Left lung (tissue), 4 donors: ENCODE measurements at regions not wholly inside any gene's neighbourhood (a gene's known extent, or its start where the extent isn't known, plus 50 kb on each side); places are given as distances from the start of the nearest gene placed in this dataset.

Experiments used
- ATAC-seq: fragments of 200-7000 bp; cut with Tn5 transposase; one replicate; pipeline ENCODE4 v1.9.1; 2020; ENCODE audit warnings: moderate library complexity
- DNase-seq, 4 donors: peaks; one replicate each; pipeline ENCODE4 v3.0.0-alpha.2; 2013 to 2020
- H3K27ac ChIP-seq, 2 donors: fragments of 200-600 bp; sonication (generic) in 1 of 2; one replicate each; pipeline versions ENCODE4 v1.5.0 to v1.8.0; 2020 to 2021
- H3K27me3 ChIP-seq, 2 donors: fragments of 200-600 bp; sonication (generic) in 1 of 2; one replicate each; pipeline versions ENCODE4 v1.5.0 to v1.8.0; 2020 to 2021
- H3K36me3 ChIP-seq, 2 donors: fragments of 200-600 bp; sonication (generic) in 1 of 2; one replicate each; pipeline versions ENCODE4 v1.5.0 to v1.8.0; 2020 to 2021
- H3K4me1 ChIP-seq, 2 donors: fragments of 200-600 bp; one replicate each; pipeline ENCODE4 v1.8.0; 2021
- H3K4me3 ChIP-seq, 2 donors: fragments of 200-600 bp; sonication (generic) in 1 of 2; one replicate each; pipeline versions ENCODE4 v1.5.0 to v1.8.0; 2020 to 2021; ENCODE audit warnings: mild to moderate bottlenecking in 1 of 2
- H3K9me3 ChIP-seq, 2 donors: fragments of 200-600 bp; sonication (generic) in 1 of 2; one replicate each; pipeline versions ENCODE4 v1.5.0 to v1.8.0; 2020 to 2021
- intact Hi-C, 2 donors: fragments of 100-400 bp; cut with DNase I; formaldehyde crosslinking; loops; one replicate each; pipeline versions ENCODE4 v1.11.2 to v1.14.2; 2022
- TF ChIP-seq, protein P1 (sequence below), 2 donors: fragments of 200-600 bp; sonication (generic) in 1 of 2; IDR thresholded peaks; one replicate each; pipeline versions ENCODE4 v1.5.0 to v1.8.0; 2021; ENCODE audit warnings: antibody characterized with exemption in 2 of 2
- donor health status: DM: no; HTN: yes; CAD: no.
- donor health status: DM: no; HTN: no; CAD: no.

- TF ChIP-seq, protein P1, sequence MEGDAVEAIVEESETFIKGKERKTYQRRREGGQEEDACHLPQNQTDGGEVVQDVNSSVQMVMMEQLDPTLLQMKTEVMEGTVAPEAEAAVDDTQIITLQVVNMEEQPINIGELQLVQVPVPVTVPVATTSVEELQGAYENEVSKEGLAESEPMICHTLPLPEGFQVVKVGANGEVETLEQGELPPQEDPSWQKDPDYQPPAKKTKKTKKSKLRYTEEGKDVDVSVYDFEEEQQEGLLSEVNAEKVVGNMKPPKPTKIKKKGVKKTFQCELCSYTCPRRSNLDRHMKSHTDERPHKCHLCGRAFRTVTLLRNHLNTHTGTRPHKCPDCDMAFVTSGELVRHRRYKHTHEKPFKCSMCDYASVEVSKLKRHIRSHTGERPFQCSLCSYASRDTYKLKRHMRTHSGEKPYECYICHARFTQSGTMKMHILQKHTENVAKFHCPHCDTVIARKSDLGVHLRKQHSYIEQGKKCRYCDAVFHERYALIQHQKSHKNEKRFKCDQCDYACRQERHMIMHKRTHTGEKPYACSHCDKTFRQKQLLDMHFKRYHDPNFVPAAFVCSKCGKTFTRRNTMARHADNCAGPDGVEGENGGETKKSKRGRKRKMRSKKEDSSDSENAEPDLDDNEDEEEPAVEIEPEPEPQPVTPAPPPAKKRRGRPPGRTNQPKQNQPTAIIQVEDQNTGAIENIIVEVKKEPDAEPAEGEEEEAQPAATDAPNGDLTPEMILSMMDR (IDR thresholded peaks at IDR 0.05), result no peak
- no peaks in the 10 kb centered on the region for H3K4me1 ChIP-seq
- H3K36me3 ChIP-seq, result no peaks in the 10 kb centered on the region
- DNase-seq (no peak), ATAC-seq (no peak)
- H3K4me3 ChIP-seq, result no peak overlapping the region
- no peak overlapping the region for H3K27ac ChIP-seq
- H3K9me3 ChIP-seq, result peaks cover 0 to 12% of the 10 kb centered on the region in 2 donors
- intact Hi-C loops, result no loop called here
- no peaks in the 10 kb centered on the region for H3K27me3 ChIP-seq
Observed at GRCh38 chr6:23591761-23592160, 534.3 kb upstream of the NRSN1 start.

DNA sequence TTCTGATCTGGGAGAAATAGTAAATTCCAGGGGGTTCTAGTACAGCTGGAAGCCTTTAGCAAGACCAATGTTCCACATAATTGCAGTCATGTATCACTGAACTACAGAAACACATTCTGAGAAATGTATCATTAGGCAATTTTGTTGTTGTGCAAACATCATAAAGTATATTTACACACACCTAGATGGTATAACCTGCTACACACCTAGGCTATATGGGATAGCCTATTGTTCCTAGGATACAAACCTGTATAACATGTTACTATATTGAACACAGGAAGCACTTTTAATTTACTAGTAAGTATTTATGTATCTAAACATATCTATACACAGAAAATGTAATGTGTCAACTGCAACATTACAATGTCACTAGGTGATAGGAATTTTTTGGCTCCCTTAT, 525.9 kb upstream of the NRSN1 start:
- no peak overlapping the region for H3K4me3 ChIP-seq
- H3K27me3 ChIP-seq, result no peaks in the 10 kb centered on the region
- intact Hi-C loops, result no loop called here
- peaks cover 0 to 17% of the 10 kb centered on the region in 2 donors for H3K9me3 ChIP-seq
- TF ChIP-seq, protein P1 (IDR thresholded peaks at IDR 0.05), result no peak
- H3K27ac ChIP-seq, result no peak overlapping the region
- ATAC-seq, result no peak
- no peak for DNase-seq
- no peaks in the 10 kb centered on the region for H3K4me1 ChIP-seq
- no peaks in the 10 kb centered on the region for H3K36me3 ChIP-seq

DNA sequence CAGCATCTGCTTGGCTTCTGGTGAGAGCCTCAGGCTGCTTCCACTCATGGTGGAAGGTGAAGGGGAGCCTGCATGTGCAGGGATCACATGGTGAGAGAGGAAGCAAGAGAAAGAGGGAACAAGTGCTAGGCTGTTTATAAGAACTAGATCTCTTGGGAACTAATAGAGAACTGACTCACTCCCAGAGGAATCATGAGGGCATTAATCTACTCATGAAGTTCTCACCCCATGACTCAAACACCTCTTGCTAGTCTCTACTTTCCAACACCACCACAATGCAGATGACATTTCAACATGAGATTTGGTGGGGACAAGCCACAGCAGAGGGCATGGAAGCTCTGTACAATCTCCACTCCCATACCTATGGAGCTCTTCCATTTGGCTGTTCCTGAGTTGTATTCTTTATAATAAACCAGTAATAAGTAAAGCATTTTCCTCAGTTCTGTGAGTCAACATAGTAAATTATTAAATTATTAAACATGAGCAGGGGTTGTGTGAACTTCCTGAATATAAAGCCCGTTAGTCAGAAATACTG, 524.1 kb upstream of the NRSN1 start:
- no peaks in the 10 kb centered on the region for H3K27me3 ChIP-seq
- H3K36me3 ChIP-seq, result no peaks in the 10 kb centered on the region
- TF ChIP-seq, protein P1 (IDR thresholded peaks at IDR 0.05), result no peak
- no peak overlapping the region for H3K27ac ChIP-seq
- no peaks in the 10 kb centered on the region for H3K4me1 ChIP-seq
- ATAC-seq (no peak), DNase-seq (no peak)
- H3K9me3 ChIP-seq, result peaks cover 0 to 13% of the 10 kb centered on the region in 2 donors
- H3K4me3 ChIP-seq, result no peak overlapping the region
- intact Hi-C loops, result no loop called here

- no peaks in the 10 kb centered on the region for H3K36me3 ChIP-seq
- DNase-seq (no peak), ATAC-seq (no peak)
- no peak overlapping the region for H3K4me3 ChIP-seq
- peaks cover 0 to 14% of the 10 kb centered on the region in 2 donors for H3K9me3 ChIP-seq
- no peaks in the 10 kb centered on the region for H3K27me3 ChIP-seq
- H3K27ac ChIP-seq, result no peak overlapping the region
- TF ChIP-seq, protein P1 (IDR thresholded peaks at IDR 0.05), result no peak
- intact Hi-C loops, result no loop called here
- H3K4me1 ChIP-seq, result no peaks in the 10 kb centered on the region
Observed at GRCh38 chr6:23608931-23609435, 517.0 kb upstream of the NRSN1 start.

DNA sequence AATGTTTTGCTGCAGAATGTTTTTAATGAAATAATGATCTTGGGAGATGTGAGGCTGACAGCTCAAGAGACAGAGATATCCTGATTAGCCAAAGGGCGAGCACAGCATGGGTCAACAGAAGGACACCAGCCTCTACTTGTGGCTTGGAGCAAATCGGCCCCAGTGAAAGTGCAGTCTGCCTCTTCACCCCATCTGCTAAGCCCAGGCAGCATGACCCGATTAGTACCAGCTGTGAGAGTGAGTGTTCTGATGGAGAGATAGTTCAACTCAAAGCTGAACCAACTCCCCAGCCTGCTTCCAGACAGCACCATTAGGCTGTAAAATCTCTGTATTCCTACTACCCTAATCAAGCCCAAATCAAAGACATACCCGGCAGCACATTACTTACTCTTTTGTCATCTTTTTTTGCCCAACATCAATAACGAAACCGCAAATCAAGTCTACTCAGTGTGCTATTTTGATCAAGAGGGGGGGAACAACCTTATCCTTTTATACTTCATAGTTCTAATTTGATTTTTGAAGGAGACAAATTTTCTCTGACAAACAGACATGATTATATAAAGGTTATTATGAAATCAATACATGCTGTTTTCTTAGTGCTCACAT, 514.1 kb upstream of the NRSN1 start:
- no peaks in the 10 kb centered on the region for H3K4me1 ChIP-seq
- H3K9me3 ChIP-seq, result peaks cover 0 to 4% of the 10 kb centered on the region in 2 donors
- H3K27ac ChIP-seq, result no peak overlapping the region
- ATAC-seq (no peak), DNase-seq (no peak)
- no peak overlapping the region for H3K4me3 ChIP-seq
- no peaks in the 10 kb centered on the region for H3K27me3 ChIP-seq
- TF ChIP-seq, protein P1 (IDR thresholded peaks at IDR 0.05), result no peak
- intact Hi-C loops, result no loop called here
- H3K36me3 ChIP-seq, result no peaks in the 10 kb centered on the region
